HepG2 (cell line): ENCODE measurements at regions not wholly inside any gene's neighbourhood (a gene's known extent, or its start where the extent isn't known, plus 50 kb on each side); places are given as distances from the start of the nearest gene placed in this dataset.

Source experiments
- AKNA ChIP-seq: sonication (generic); formaldehyde crosslinking; IDR thresholded peaks from 2 replicates; pipeline ENCODE4 v1.4.0; 2020; ENCODE audit warnings: missing genetic modification reagents, borderline replicate concordance
- ARNT ChIP-seq: fragments of 450-650 bp; IDR thresholded peaks from 2 replicates; pipeline ENCODE4 v1.6.1; 2017
- ARNTL ChIP-seq: sonication (generic); formaldehyde crosslinking; IDR thresholded peaks from 2 replicates; pipeline ENCODE4 v1.4.0; 2020; ENCODE audit warnings: mild to moderate bottlenecking, missing genetic modification reagents
- FOXP1 ChIP-seq, 2 experiments: fragments of 450-650 bp in 1 of 2; IDR thresholded peaks; 2 replicates each; pipeline ENCODE4 v1.6.1; 2017 to 2018; ENCODE audit warnings: antibody characterized with exemption in 1 of 2
- GATAD2A ChIP-seq: IDR thresholded peaks from 2 replicates; pipeline ENCODE4 v1.6.1; 2016
- GLI4 ChIP-seq: sonication (generic); formaldehyde crosslinking; IDR thresholded peaks from 2 replicates; pipeline ENCODE4 v1.5.1; 2020; ENCODE audit warnings: missing genetic modification reagents, mild to moderate bottlenecking, moderate library complexity, borderline replicate concordance
- IRF2 ChIP-seq: IDR thresholded peaks from 2 replicates; pipeline ENCODE4 v1.6.1; 2018; ENCODE audit warnings: missing genetic modification reagents, missing compliant biosample characterization
- LCORL ChIP-seq, 2 experiments: fragments of 450-650 bp in 1 of 2; sonication (generic) in 1 of 2; formaldehyde crosslinking in 1 of 2; IDR thresholded peaks; 2 replicates each; pipeline versions ENCODE4 v1.5.0 to v1.6.1; 2017 to 2020; ENCODE audit warnings: antibody characterized with exemption in 1 of 2, missing genetic modification reagents in 1 of 2
- NFIC ChIP-seq: IDR thresholded peaks from 2 replicates; pipeline ENCODE4 v1.6.1; 2012; ENCODE audit warnings: mild to moderate bottlenecking, low read length, inconsistent platforms
- NR2C2 ChIP-seq: sonication (generic); formaldehyde crosslinking; IDR thresholded peaks from 2 replicates; pipeline ENCODE4 v1.4.0; 2020; ENCODE audit warnings: missing genetic modification reagents, mild to moderate bottlenecking, moderate library complexity, borderline replicate concordance
- PPARG ChIP-seq: conservative IDR thresholded peaks from 2 replicates; pipeline ENCODE4 v1.6.1; 2016; ENCODE audit warnings: missing biosample characterization, missing genetic modification reagents
- SOX6 ChIP-seq, 2 experiments: fragments of 450-650 bp in 1 of 2; sonication (generic) in 1 of 2; formaldehyde crosslinking in 1 of 2; IDR thresholded peaks; 2 replicates each; pipeline versions ENCODE4 v1.4.0 to v1.6.1; 2017 to 2020; ENCODE audit warnings: antibody characterized with exemption in 1 of 2, mild to moderate bottlenecking in 1 of 2, missing genetic modification reagents in 1 of 2
- SP5 ChIP-seq: IDR thresholded peaks from 2 replicates; pipeline ENCODE4 v1.6.1; 2016; ENCODE audit warnings: low read depth, borderline replicate concordance
- STAG1 ChIP-seq: sonication (generic); formaldehyde crosslinking; IDR thresholded peaks from 2 replicates; pipeline ENCODE4 v1.4.0; 2020; ENCODE audit warnings: missing genetic modification reagents
- TBX2 ChIP-seq: sonication (generic); formaldehyde crosslinking; IDR thresholded peaks from 2 replicates; pipeline ENCODE4 v1.5.0; 2020; ENCODE audit warnings: missing genetic modification reagents, mild to moderate bottlenecking, borderline replicate concordance
- ZNF101 ChIP-seq: sonication (generic); formaldehyde crosslinking; IDR thresholded peaks from 2 replicates; pipeline ENCODE4 v1.4.0; 2020; ENCODE audit warnings: mild to moderate bottlenecking, low read depth, missing genetic modification reagents, borderline replicate concordance
- ZNF121 ChIP-seq: sonication (generic); formaldehyde crosslinking; IDR thresholded peaks from 2 replicates; pipeline ENCODE4 v1.5.0; 2020; ENCODE audit warnings: mild to moderate bottlenecking, missing genetic modification reagents
- ZNF281 ChIP-seq: sonication (generic); formaldehyde crosslinking; IDR thresholded peaks from 2 replicates; pipeline ENCODE4 v1.4.0; 2020; ENCODE audit warnings: missing genetic modification reagents, borderline replicate concordance
- ZNF367 ChIP-seq: sonication (generic); formaldehyde crosslinking; IDR thresholded peaks from 2 replicates; pipeline ENCODE4 v1.4.0; 2020; ENCODE audit warnings: missing genetic modification reagents, borderline replicate concordance
- ZNF616 ChIP-seq: sonication (generic); formaldehyde crosslinking; IDR thresholded peaks from 2 replicates; pipeline ENCODE4 v1.5.0; 2020; ENCODE audit warnings: low read depth, mild to moderate bottlenecking, missing genetic modification reagents
- ZNF652 ChIP-seq: IDR thresholded peaks from 2 replicates; pipeline ENCODE4 v1.6.1; 2016; ENCODE audit warnings: low read depth, borderline replicate concordance
- ZNF780A ChIP-seq: sonication (generic); formaldehyde crosslinking; IDR thresholded peaks from 2 replicates; pipeline ENCODE4 v1.8.0; 2022; ENCODE audit warnings: mild to moderate bottlenecking, missing genetic modification reagents, moderate library complexity
- ZSCAN12 ChIP-seq: sonication (generic); formaldehyde crosslinking; IDR thresholded peaks from 2 replicates; pipeline ENCODE4 v1.9.0; 2021; ENCODE audit warnings: mild to moderate bottlenecking, missing genetic modification reagents

- no peak; the same call in 1 of the 2 replicates for TF ChIP-seq ZNF281 (CRISPR knock-in tag)
- TF ChIP-seq ARNTL (CRISPR knock-in tag) = peak; percentile 90
- 0 out of 2 replicates have a peak, but pooled peaks have one; percentile 66 for TF ChIP-seq GLI4 (CRISPR knock-in tag)
- TF ChIP-seq NR2C2 = peak; percentile 80
- no peak for TF ChIP-seq FOXP1 (IDR thresholded peaks at IDR 0.05)
- peak; percentile 17 for TF ChIP-seq FOXP1 (CRISPR knock-in tag; IDR thresholded peaks at IDR 0.05)
- TF ChIP-seq GATAD2A (CRISPR knock-in tag) = peak; percentile 78
- no peak for TF ChIP-seq ARNT
- TF ChIP-seq SOX6 (IDR thresholded peaks at IDR 0.05) = no peak
- TF ChIP-seq SOX6 (CRISPR knock-in tag; IDR thresholded peaks at IDR 0.05) = peak; percentile 76
- TF ChIP-seq ZNF616 (CRISPR knock-in tag) = no peak
- TF ChIP-seq IRF2 (CRISPR knock-in tag) = peak; percentile 49; the same call in 1 of the 2 replicates
- TF ChIP-seq NFIC = peak; percentile 79
- no peak for TF ChIP-seq ZNF367
- peak; percentile 55; the same call in 1 of the 2 replicates for TF ChIP-seq TBX2
- TF ChIP-seq SP5 (CRISPR knock-in tag) = 0 out of 2 replicates have a peak, but pooled peaks have one; percentile 28
- TF ChIP-seq ZNF121 = no peak
- no peak for TF ChIP-seq ZSCAN12 (CRISPR knock-in tag)
- 0 out of 2 replicates have a peak, but pooled peaks have one; percentile 38 for TF ChIP-seq ZNF652 (CRISPR knock-in tag)
- no peak for TF ChIP-seq LCORL (IDR thresholded peaks at IDR 0.05)
- TF ChIP-seq LCORL (CRISPR knock-in tag; IDR thresholded peaks at IDR 0.05) = peak; percentile 57
- TF ChIP-seq PPARG (CRISPR knock-in tag) = peak; percentile 98
- TF ChIP-seq STAG1 (CRISPR knock-in tag) = peak; percentile 36
- TF ChIP-seq AKNA (CRISPR knock-in tag) = no peak
- peak; percentile 37; the same call in 1 of the 2 replicates for TF ChIP-seq ZNF101 (CRISPR knock-in tag)
- no peak for TF ChIP-seq ZNF780A (CRISPR knock-in tag)
These were observed 193.0 kb upstream of the ZNF217 start (continued) for GRCh38 chr20:53786445-53787267.
